ENCODE measurements at regions not wholly inside any gene's neighbourhood (a gene's known extent, or its start where the extent isn't known, plus 50 kb on each side); places are given as distances from the start of the nearest gene placed in this dataset.

- TF ChIP-seq ZBTB49 (tag by site-specific recombination; IDR thresholded peaks at IDR 0.05; ENCODE audit: low read depth) (no peak), ZNF140 (tag by site-specific recombination; IDR thresholded peaks at IDR 0.05) (no peak)
Observed at GRCh38 chr3:153349108-153349499, 187.1 kb downstream of the RAP2B start (continued).

- no peak overlapping the region for H3K4me3 ChIP-seq (ENCODE audit: low read depth, low read length)
- no peak for TF ChIP-seq ZNF324 (tag by site-specific recombination; IDR thresholded peaks at IDR 0.05)
- TF ChIP-seq ZBTB26 (tag by site-specific recombination; optimal IDR thresholded peaks at IDR 0.05) = no peak
- TF ChIP-seq ZNF530 (tag by site-specific recombination; IDR thresholded peaks at IDR 0.05; ENCODE audit: low read depth) = no peak
- no peak for TF ChIP-seq ZNF571 (tag by site-specific recombination; IDR thresholded peaks at IDR 0.05)
- TF ChIP-seq ZNF544 (tag by site-specific recombination; IDR thresholded peaks at IDR 0.05) = no peak
- TF ChIP-seq ZFP41 (tag by site-specific recombination; IDR thresholded peaks at IDR 0.05; ENCODE audit: borderline replicate concordance) = no peak
- TF ChIP-seq ZNF169 (tag by site-specific recombination; IDR thresholded peaks at IDR 0.05) = no peak
- no peak for TF ChIP-seq ZNF792 (tag by site-specific recombination; IDR thresholded peaks at IDR 0.05)
- no peak for TF ChIP-seq ZNF157 (tag by site-specific recombination; IDR thresholded peaks at IDR 0.05)
- TF ChIP-seq AEBP2 (tag by site-specific recombination; IDR thresholded peaks at IDR 0.05; ENCODE audit: borderline replicate concordance) = no peak
- no peak for TF ChIP-seq ZNF148 (tag by site-specific recombination; IDR thresholded peaks at IDR 0.05; ENCODE audit: borderline replicate concordance)
- no peak for TF ChIP-seq IKZF3 (tag by site-specific recombination; IDR thresholded peaks at IDR 0.05)
- no peak for TF ChIP-seq ZNF549 (tag by site-specific recombination; IDR thresholded peaks at IDR 0.05)
- TF ChIP-seq ZNF133 (tag by site-specific recombination; IDR thresholded peaks at IDR 0.05) = no peak
- no peak for TF ChIP-seq SETDB1 (IDR thresholded peaks at IDR 0.05; ENCODE audit: insufficient read length, low read length)
- TF ChIP-seq ZNF510 (tag by site-specific recombination; IDR thresholded peaks at IDR 0.05; ENCODE audit: insufficient replicate concordance) = no peak
- TF ChIP-seq ZNF350 (tag by site-specific recombination; IDR thresholded peaks at IDR 0.05) = no peak
- TF ChIP-seq ZNF768 (tag by site-specific recombination; IDR thresholded peaks at IDR 0.05) = no peak
- no peak for TF ChIP-seq GFI1B (tag by site-specific recombination; IDR thresholded peaks at IDR 0.05)
- no peak overlapping the region for H3K27ac ChIP-seq (ENCODE audit: extremely low read depth, low read depth, low read length)
- no peaks in the 10 kb centered on the region for H3K36me3 ChIP-seq (ENCODE audit: control insufficient read depth in 2 of 2, insufficient read depth in 1 of 2, low read length in 2 of 2)
- ChIA-PET CTCF (no interaction called here), POLR2A (no interaction called here)
- H3K4me1 ChIP-seq (ENCODE audit: control insufficient read depth, insufficient read depth, low read length) = no peaks in the 10 kb centered on the region
- H3K9me3 ChIP-seq (ENCODE audit: control insufficient read depth, insufficient read depth, low read depth, low read length) = no peaks in the 10 kb centered on the region
Observed at GRCh38 chr3:153350420-153350819, 188.4 kb downstream of the RAP2B start.

Data from HEK293 (cell line).